DND-41 (cell line): ENCODE measurements at regions not wholly inside any gene's neighbourhood (a gene's known extent, or its start where the extent isn't known, plus 50 kb on each side); places are given as distances from the start of the nearest gene placed in this dataset.

Experiments
- EZH2 ChIP-seq: IDR thresholded peaks from 3 replicates; pipeline ENCODE4 v1.6.1; 2012; ENCODE audit warnings: borderline replicate concordance, low read depth, mild to moderate bottlenecking, moderate library complexity, low read length, inconsistent platforms; ENCODE audit not compliant: severe bottlenecking
- TF ChIP-seq, protein P1 (sequence below): IDR thresholded peaks from 2 replicates; pipeline ENCODE4 v1.5.1; 2012; ENCODE audit warnings: borderline replicate concordance, low read length, moderate library complexity, mild to moderate bottlenecking; ENCODE audit not compliant: poor library complexity, severe bottlenecking; ENCODE audit errors: extremely low read depth

DNA sequence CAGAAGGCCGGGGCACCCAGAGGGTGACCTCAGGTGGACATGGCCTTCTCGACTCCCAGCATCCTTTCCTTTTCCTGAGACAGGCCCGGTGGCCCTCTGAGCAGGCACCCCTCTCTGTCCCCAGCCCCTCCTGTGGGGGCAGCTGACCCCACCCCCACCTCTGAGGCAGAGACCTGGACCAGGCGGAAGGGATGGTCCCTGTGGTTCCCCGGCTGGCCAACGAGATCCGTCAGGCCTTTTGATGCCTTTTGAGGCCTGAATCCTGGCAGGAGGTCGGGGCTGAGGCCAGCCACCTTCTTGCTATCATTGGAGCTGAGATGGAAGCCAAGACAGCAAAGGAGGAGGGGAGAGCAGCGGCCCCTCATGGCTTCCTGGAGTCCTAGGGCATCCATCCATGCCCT is 50.2 kb upstream of the ACTRT2 start:
- no peak for TF ChIP-seq EZH2
- TF ChIP-seq, protein P1, sequence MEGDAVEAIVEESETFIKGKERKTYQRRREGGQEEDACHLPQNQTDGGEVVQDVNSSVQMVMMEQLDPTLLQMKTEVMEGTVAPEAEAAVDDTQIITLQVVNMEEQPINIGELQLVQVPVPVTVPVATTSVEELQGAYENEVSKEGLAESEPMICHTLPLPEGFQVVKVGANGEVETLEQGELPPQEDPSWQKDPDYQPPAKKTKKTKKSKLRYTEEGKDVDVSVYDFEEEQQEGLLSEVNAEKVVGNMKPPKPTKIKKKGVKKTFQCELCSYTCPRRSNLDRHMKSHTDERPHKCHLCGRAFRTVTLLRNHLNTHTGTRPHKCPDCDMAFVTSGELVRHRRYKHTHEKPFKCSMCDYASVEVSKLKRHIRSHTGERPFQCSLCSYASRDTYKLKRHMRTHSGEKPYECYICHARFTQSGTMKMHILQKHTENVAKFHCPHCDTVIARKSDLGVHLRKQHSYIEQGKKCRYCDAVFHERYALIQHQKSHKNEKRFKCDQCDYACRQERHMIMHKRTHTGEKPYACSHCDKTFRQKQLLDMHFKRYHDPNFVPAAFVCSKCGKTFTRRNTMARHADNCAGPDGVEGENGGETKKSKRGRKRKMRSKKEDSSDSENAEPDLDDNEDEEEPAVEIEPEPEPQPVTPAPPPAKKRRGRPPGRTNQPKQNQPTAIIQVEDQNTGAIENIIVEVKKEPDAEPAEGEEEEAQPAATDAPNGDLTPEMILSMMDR: no peak
